ENCODE measurements at regions not wholly inside any gene's neighbourhood (a gene's known extent, or its start where the extent isn't known, plus 50 kb on each side); places are given as distances from the start of the nearest gene placed in this dataset.
A peak's percentile ranks its signal among the peaks of the same experiment; 100 is the strongest.
"Not testable (repeated sequence)": the region's sequence is repeated elsewhere in the genome, so short reads cannot be mapped to it uniquely, and the experiment has no call there.

- no peak for DNase-seq
Measured at GRCh38 chr4:36609661-36610060, 328.2 kb downstream of the DTHD1 start.

DNA sequence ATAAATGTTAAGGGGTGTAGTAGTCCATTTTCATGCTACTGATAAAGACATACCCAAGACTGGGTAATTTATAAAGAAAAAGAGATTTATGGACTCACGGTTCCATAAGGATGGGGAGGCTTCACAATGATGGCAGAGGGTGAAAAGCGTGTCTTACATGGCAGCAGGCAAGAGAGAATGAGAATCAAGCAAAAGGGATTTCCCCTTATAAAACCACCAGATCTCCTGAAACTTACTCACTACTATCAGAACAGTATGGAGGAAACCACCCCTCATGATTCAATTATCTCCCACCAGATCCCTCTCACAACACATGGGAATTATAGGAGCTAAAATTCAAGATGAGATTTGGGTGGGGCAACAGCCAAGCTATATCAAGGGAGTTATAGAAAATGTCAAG lies 329.2 kb downstream of the DTHD1 start:
- no peak for DNase-seq

DNA sequence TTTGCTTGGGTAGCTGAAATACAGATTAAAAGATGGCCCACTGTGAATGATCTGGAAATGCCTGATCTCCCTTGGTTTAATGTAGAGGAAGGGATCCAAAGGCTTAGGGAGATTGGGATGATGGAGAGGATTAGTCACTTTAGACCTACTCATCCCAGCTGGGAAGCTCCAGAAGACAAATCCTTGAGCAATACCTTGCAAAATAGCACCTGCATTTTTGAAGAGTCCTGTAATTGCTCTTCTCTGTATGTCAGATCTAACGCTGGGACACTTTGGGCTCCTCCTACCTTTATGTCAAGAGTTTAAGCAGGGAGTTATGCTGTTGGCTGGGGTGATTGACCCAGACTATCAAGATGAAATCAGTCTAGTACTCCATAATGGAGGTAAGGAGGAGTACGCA lies 331.7 kb downstream of the DTHD1 start:
- DNase-seq = not testable (repeated sequence)

- DNase-seq = no peak
Measured at GRCh38 chr4:36614011-36614410, 332.6 kb downstream of the DTHD1 start.

GRCh38 chr4:36618102-36618501 lies 336.7 kb downstream of the DTHD1 start:
- DNase-seq = no peak

DNA sequence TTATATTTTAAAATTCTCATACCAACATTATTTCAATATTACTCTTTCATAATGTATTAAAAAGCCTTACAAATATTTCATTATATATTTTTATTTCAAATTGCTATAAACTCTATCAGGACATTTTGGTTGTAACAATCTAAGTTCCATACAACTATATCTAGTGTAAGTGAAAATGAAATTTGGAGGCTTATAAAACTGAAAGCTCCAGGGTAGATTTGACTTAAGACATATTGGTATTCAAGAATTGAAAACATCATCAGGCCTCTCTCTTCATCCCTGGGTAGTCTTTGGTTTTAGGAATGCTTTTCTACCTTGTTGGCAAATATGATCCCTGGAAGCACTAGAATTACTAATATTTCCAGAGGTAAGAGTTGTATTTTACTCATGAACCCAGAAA lies 342.6 kb downstream of the DTHD1 start:
- DNase-seq = no peak

GRCh38 chr4:36638273-36638811 lies 356.9 kb downstream of the DTHD1 start:
- no peak for DNase-seq

GRCh38 chr4:36640876-36641275 lies 359.5 kb downstream of the DTHD1 start:
- DNase-seq = no peak

- no peak for DNase-seq
Measured at GRCh38 chr4:36651253-36651652, 369.8 kb downstream of the DTHD1 start.

- no peak for DNase-seq
Measured at GRCh38 chr4:36652857-36653256, 371.4 kb downstream of the DTHD1 start.

DNA sequence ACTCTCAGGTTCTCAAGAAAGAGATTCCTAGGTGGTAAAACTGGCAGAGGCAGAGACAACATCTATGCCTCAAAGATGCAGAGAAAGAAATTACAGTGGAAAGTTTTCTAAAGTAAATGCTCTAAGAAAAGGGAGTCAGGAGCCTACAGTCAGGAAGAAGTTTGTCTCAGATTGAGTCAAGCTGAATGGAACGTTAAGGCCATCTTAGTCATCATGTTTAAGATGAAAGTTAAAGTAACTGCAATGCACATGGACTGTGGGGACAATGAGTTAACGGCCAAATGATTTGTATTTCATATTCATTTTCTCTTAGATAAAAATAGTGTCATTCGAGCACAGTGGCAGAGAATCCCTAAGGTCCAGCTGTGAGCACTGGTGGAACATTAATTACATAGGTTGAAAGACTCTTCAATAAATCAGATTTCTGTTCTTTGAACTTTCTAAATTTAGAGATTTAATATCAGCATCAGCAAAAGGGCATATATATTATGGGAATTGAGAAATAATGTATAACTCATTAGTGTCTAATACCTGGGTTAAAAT lies 384.6 kb downstream of the DTHD1 start:
- DNase-seq = no peak

DNA sequence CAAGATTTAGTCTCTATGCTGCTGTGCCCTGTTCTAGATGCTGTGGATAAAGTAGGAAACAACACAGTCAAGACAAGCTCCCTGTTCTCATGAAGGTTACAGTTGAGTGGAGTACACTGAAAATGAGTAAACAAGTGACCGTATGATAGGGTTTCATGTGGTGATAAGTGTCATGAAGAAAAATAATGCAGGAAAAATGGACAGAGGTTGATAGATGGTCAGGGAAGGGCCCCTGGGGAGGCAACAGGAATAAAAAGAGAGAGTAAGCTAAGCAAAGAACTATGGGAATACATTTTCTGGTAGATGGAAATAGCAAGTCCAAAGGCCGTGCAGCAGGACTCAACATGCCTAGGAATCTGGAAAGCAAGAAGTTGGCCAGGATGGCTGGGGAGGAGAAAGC lies 394.0 kb downstream of the DTHD1 start:
- DNase-seq = no peak

DNA sequence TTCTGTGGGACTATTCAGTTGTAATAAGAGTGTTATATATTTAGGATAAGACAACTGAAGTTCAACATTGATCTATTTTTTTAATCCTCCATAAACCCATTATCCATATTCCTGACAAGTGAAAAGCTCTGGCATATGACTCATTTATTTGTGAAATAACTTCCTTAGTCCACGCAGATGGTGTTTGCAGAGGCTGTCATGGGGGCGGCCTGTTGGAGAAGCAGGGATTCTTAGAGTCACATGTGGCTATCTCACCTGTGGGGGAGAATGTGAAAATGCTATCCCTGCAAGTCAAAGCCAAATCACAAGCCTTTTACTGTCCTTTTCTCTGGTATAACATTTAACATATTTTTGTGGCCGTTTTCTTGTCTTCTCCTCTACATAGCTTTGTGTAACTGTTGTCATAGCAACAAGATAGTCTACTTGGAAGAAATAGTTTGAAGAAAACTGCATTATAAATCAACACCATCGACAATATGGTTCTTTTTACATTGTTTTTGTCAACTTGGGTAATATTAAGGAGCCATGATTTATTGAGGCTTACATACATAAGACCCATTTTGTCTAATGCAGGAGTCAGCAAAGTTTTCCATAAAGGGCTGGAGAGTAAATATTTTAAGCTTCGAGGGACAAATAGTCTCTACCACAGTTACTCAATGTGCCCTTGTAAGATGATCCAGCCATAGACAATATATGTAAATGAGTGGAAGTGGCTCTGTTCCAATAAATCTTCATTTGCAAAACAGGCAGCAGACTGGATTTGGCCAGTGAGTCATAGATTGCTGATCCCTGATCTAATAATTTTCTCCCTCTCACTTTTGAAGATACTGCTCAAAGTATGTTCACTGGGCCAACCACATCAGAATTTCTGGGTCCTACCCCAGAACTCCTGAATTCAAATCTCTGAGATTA lies 395.0 kb downstream of the DTHD1 start:
- DNase-seq = peak; percentile 0

DNA sequence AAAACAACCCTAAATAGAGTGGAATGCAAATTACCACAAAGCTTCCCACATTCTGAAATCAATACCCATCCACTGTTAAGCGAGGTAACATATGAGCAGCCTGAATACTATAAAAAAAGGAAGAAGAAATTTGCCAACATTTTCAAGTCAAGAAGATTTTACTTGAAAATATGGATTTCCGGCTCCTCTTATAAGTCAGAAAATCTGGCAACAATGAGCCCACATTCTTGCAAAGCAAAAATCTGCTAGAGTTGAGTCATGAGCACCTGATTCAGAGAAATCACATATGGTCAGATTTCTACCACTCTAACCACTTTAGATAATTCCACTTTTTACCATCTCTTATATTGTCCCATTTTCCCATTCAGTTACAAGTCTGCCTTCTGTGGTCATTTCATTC lies 395.7 kb downstream of the DTHD1 start:
- DNase-seq = no peak

GRCh38 chr4:36677874-36678273 lies 396.5 kb downstream of the DTHD1 start:
- no peak for DNase-seq

GRCh38 chr4:36687681-36688080 lies 406.3 kb downstream of the DTHD1 start:
- no peak for DNase-seq

DNA sequence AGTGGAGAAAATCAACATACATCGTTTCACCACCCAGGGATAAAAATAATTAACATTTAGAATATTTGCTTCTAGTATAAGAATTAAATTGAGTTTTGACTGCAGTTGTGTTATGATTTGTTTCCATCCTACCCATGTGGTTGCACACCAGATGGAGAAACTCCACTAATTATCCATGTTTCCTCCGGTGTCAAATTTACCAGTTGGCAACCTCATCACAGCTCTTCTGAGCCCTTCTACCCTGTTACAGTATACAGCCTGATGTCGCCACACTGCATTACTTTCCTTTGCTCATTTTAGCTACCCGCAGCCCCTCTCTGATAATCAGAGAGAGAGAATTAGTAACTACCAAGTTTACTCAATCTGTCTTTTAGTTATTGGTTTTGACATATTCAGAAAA lies 411.2 kb downstream of the DTHD1 start:
- DNase-seq = no peak

- no peak for DNase-seq
Measured at GRCh38 chr4:36702245-36702644, 420.8 kb downstream of the DTHD1 start.

DNA sequence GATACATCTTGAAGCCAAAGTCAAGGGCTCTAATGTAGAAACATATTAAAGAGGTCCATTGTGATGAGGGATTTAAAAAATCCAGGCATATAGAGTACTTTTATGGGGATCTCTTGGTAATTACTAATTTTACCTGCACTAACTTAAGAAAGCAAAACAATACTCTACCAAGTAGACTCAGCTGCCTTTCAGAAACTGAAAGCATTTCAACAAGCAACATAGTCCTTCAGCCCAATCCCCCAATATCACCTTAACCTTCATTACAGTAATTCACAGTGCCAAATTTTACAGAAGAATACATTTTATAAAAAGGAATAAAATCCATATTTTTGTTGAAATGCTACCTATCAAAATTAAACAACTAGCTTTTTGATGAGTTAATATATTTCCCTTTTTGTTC lies 422.9 kb downstream of the DTHD1 start:
- DNase-seq = no peak

- no peak for DNase-seq
Measured at GRCh38 chr4:36709991-36710390, 428.6 kb downstream of the DTHD1 start.

DNA sequence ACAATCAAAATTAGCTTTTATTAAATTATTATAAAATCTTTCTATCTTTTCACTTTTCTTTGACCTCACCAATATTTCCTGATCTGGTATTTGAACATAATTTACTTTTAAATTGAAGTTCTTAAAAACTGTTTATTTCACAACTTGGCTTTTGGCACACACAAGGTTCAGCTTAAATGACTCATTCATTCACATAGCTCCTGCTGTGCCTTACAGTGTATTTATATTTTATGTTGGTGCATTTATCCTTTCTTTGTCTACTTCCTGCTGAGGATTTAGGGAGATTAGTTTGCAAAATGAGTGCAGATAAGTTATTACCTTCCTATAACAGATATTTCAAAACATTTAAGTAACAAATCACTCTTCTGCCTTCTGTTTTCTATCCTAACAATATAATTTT lies 430.6 kb downstream of the DTHD1 start:
- DNase-seq = no peak

- DNase-seq = no peak
Measured at GRCh38 chr4:36716874-36717273, 435.5 kb downstream of the DTHD1 start.

GRCh38 chr4:36719425-36719824 lies 438.0 kb downstream of the DTHD1 start:
- no peak for DNase-seq

- DNase-seq = no peak
Measured at GRCh38 chr4:36722986-36723385, 441.6 kb downstream of the DTHD1 start.

DNA sequence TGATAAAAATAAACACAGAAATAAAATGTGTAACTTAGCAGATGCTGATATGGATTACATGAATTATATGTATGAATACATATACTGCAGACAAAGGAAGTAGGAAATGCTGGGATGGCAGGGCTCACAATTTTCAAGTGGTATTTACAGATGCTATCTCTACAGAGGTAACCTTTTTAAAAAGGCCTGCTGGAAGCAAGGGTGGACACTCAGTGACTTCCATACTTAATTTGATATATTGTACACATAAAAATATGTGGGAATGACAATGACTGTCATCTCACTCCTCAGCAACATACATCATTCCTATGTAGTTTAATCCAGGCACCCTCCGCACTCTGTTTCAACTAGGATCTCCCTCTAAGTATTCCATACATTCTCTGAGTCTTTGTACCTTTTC lies 452.9 kb downstream of the DTHD1 start:
- DNase-seq = no peak
